Astrocyte of the cerebellum (primary cell): ENCODE measurements at regions not wholly inside any gene's neighbourhood (a gene's known extent, or its start where the extent isn't known, plus 50 kb on each side); places are given as distances from the start of the nearest gene placed in this dataset.
A peak's percentile ranks its signal among the peaks of the same experiment; 100 is the strongest.

Experiments used
- DNase-seq: peaks from one replicate; pipeline ENCODE4 v3.0.0-alpha.2; 2011; ENCODE audit warnings: low read depth
- H3K4me3 ChIP-seq: 2 replicates; pipeline ENCODE4 v1.5.1; 2011; ENCODE audit warnings: mild to moderate bottlenecking, low read depth, low read length, moderate library complexity
- CTCF ChIP-seq: IDR thresholded peaks from 2 replicates; pipeline ENCODE4 v1.5.1; 2012; ENCODE audit warnings: low read length, low read depth, moderate library complexity, mild to moderate bottlenecking; ENCODE audit errors: missing control alignments
- in situ Hi-C: cut with HindIII; loops from 2 replicates; pipeline ENCODE4 v1.10.0; 2017; ENCODE audit warnings: low sequenced_read_pairs

DNA sequence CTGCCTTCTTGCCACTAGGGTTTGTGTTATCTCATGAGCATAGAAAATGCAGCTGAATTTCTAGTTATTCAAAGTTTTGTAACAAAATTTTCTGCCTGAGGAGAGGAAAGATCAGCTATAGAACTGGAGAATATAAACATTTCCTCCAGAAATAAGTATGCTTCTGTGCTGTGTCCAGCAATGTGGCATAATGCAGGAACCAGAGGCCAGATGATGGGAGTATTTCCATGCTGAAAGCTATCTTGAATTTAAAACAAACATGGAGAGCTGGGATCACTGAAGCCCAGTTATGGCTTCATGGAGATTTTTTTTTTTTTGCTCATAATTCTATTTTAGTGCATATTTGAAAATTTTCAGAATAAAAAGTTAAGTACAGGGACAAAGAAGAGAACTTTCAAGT is 608.2 kb downstream of the SOX6 start:
- in situ Hi-C loops = no loop called here
- no peak for DNase-seq
- no peak overlapping the region for H3K4me3 ChIP-seq
- no peak for TF ChIP-seq CTCF

DNA sequence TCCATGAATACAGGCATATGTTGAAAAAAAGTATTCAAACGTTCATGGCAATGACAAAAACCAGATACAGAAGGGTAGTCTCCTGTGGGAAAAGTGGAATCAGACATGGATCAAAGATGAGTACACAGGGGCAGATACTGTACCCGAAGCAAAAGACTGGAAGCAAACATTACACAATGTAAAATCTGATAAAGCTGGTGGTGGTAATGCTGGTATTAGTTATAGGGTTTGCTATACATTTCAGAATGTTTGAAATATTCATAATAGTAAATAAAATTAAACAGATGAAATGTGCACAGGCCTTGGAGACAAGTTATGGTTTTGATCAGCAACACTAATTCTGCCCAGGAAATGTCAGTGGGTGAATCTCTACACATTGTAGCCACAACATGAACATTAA is 607.6 kb downstream of the SOX6 start:
- no peak for TF ChIP-seq CTCF
- in situ Hi-C loops = no loop called here
- H3K4me3 ChIP-seq = no peak overlapping the region
- no peak for DNase-seq

GRCh38 chr11:15750535-15751308 is 605.6 kb downstream of the SOX6 start:
- DNase-seq = no peak
- no peak for TF ChIP-seq CTCF
- in situ Hi-C loops = no loop called here
- H3K4me3 ChIP-seq = no peak overlapping the region

- no peak for DNase-seq
- TF ChIP-seq CTCF = no peak
- in situ Hi-C loops = no loop called here
- H3K4me3 ChIP-seq = no peak overlapping the region
Measured at GRCh38 chr11:15754221-15754620, 602.1 kb downstream of the SOX6 start.

DNA sequence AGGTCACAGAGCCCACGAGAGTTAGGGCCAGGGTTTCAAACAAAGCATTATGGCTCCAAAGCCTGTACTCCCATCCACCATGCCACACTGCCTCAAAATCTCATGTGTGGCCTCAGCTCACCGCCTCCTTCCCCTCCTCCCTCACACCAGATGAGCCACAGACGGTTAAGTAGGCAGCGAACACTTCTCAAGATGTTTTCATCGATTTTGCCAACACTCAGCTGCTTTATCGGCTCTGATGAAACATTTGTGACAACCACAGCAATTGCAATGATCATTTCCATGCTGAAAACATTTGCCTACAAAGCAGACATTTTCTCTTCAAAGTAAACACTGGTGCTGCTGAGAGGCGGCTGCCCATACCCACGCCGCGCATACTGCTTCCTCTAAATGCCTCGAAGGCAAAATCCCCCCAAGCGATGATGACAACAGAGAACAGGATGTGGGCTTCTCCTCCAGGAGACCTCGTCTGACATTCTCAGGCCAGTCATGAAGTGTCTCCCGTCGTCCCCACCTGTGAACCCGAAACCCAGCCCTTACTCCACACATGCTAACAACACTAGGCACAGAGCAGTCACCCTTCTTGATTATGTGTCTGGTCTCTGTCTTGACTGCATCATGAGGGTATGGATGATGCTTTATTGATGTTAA is 599.2 kb downstream of the SOX6 start:
- DNase-seq = no peak
- no peak overlapping the region for H3K4me3 ChIP-seq
- in situ Hi-C loops = no loop called here
- no peak for TF ChIP-seq CTCF

DNA sequence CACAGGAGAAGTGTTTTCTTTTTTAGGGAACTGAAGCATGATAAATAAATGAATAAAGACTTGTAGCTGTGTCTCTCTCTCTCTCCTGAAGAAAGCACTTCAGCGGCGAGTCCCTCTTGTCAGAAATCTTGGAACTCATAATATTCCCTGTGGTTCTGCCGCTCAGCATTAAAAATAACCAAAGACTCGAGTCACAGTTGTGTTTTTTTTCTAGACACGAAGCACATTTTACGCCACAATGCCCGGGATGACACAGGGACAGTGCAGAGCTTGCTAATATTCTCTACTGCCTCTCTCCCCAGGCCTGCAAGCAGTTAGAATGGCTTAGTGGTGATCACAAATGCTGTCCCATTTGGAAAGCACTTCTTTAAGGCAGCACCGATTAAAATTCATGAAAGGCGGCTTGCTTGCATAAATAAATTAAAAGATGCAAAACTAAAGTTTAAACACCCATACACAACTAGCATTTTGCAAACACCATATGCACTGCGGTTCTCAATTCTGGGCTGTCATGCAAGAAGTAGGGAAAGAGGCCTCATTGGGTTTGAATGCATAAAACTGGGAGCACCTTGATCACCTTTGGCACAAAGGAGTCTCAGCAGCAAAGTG is 597.4 kb downstream of the SOX6 start:
- in situ Hi-C loops = no loop called here
- no peak for TF ChIP-seq CTCF
- DNase-seq = no peak

More for the DNA sequence above, 597.4 kb downstream of the SOX6 start:
- peak overlapping the region; percentile 11 for H3K4me3 ChIP-seq
